Activated CD4-positive, alpha-beta memory T cell treated with anti-CD3 and anti-CD28 coated beads for 36 hours (primary cell): ENCODE measurements at regions not wholly inside any gene's neighbourhood (a gene's known extent, or its start where the extent isn't known, plus 50 kb on each side); places are given as distances from the start of the nearest gene placed in this dataset.

Source experiments
- CTCF ChIA-PET: fragments of 350-600 bp; sonication (Branson Sonifier 250); formaldehyde crosslinking; loops from one replicate; lab custom pipeline; 2021; ENCODE audit warnings: antibody characterized with exemption, inconsistent platforms; lab: Charles Lee
- POLR2A ChIA-PET: fragments of 350-600 bp; sonication (Branson Sonifier 250); formaldehyde crosslinking; loops from one replicate; lab custom pipeline; 2021; ENCODE audit warnings: antibody characterized with exemption; lab: Charles Lee
- DNase-seq: peaks from one replicate; pipeline ENCODE4 v3.0.0-alpha.2; 2020
- H3K27ac Mint-ChIP-seq: one replicate; pipeline ENCODE4 v1.8.0; 2021; ENCODE audit warnings: mixed read lengths
- H3K27me3 Mint-ChIP-seq: one replicate; pipeline ENCODE4 v1.8.0; 2021; ENCODE audit warnings: mixed read lengths
- H3K36me3 Mint-ChIP-seq: one replicate; pipeline ENCODE4 v1.8.0; 2021; ENCODE audit warnings: mixed read lengths
- H3K4me1 Mint-ChIP-seq: one replicate; pipeline ENCODE4 v1.8.0; 2021; ENCODE audit warnings: low read depth, mixed read lengths
- H3K4me3 Mint-ChIP-seq: one replicate; pipeline ENCODE4 v1.8.0; 2021; ENCODE audit warnings: mild to moderate bottlenecking, mixed read lengths
- H3K9me3 Mint-ChIP-seq: one replicate; pipeline ENCODE4 v1.8.0; 2021; ENCODE audit warnings: mixed read lengths
- intact Hi-C: fragments of 100-400 bp; cut with micrococcal nuclease; formaldehyde crosslinking; loops from one replicate; pipeline ENCODE4 v1.15.1; 2023

GRCh38 chr13:70835371-70835770, 727.1 kb upstream of the KLHL1 start:
- ChIA-PET POLR2A (no interaction called here), CTCF (no interaction called here)
- Mint-ChIP-seq H3K4me1 (no peaks in the 10 kb centered on the region), H3K9me3 (peaks cover 6% of the 10 kb centered on the region), H3K4me3 (no peak overlapping the region), H3K36me3 (no peaks in the 10 kb centered on the region), H3K27ac (no peak overlapping the region), H3K27me3 (no peaks in the 10 kb centered on the region)
- no peak for DNase-seq
- intact Hi-C loops: no loop called here

GRCh38 chr13:70829748-70830147, 721.5 kb upstream of the KLHL1 start:
- intact Hi-C loops: no loop called here
- no peaks in the 10 kb centered on the region for H3K36me3 Mint-ChIP-seq
- CTCF ChIA-PET: no interaction called here
- no peak overlapping the region for H3K4me3 Mint-ChIP-seq
- H3K9me3 Mint-ChIP-seq: peaks cover 5% of the 10 kb centered on the region
- H3K27me3 Mint-ChIP-seq: no peaks in the 10 kb centered on the region
- no peak for DNase-seq
- no peak overlapping the region for H3K27ac Mint-ChIP-seq
- POLR2A ChIA-PET: no interaction called here
- no peaks in the 10 kb centered on the region for H3K4me1 Mint-ChIP-seq

DNA sequence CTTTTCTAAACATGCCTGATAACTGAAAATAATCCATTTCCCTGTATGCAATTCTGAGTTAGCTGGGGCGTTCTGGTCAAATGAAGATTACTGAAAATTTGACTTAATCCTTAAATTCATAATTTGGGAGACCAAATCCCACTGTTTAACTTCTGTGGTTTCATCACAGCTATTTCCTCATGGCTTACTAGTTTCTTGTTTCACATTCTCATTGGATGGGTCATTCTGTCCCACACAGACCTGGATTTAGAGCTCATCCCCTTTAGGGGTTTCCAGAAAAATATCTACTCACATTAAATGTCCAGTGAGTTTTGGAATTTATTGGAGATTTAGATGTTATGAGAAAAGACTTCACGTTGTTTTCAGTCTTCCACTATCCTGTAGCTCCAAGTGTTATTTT, 709.3 kb upstream of the KLHL1 start:
- CTCF ChIA-PET: no interaction called here
- no peak overlapping the region for H3K27ac Mint-ChIP-seq
- no peaks in the 10 kb centered on the region for H3K36me3 Mint-ChIP-seq
- POLR2A ChIA-PET: no interaction called here
- intact Hi-C loops: no loop called here
- peaks cover 6% of the 10 kb centered on the region for H3K9me3 Mint-ChIP-seq
- H3K4me1 Mint-ChIP-seq: no peaks in the 10 kb centered on the region
- H3K27me3 Mint-ChIP-seq: no peaks in the 10 kb centered on the region
- no peak for DNase-seq
- no peak overlapping the region for H3K4me3 Mint-ChIP-seq

DNA sequence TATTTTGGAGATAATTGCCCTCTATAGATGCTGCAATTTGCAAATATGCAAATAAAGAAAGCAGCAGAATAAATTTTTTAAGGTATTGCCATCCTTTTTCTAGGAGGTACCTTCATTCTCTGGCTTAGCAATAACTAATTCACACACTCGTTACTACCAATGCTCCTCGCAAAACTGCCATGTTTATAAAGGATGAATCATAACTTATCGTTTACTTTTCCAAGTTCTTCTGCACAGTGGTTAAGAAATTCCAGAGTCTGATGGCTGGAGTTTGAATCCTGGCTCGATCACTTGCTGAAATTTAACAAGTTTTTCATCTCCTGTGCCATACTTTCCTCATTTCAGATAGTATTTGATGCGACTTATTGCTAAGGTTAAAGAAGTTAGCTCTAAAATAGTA, 708.6 kb upstream of the KLHL1 start:
- ChIA-PET POLR2A (no interaction called here), CTCF (no interaction called here)
- Mint-ChIP-seq H3K27me3 (no peaks in the 10 kb centered on the region), H3K4me1 (no peaks in the 10 kb centered on the region), H3K4me3 (no peak overlapping the region), H3K9me3 (peaks cover 6% of the 10 kb centered on the region), H3K27ac (no peak overlapping the region), H3K36me3 (no peaks in the 10 kb centered on the region)
- no peak for DNase-seq
- intact Hi-C loops: no loop called here

DNA sequence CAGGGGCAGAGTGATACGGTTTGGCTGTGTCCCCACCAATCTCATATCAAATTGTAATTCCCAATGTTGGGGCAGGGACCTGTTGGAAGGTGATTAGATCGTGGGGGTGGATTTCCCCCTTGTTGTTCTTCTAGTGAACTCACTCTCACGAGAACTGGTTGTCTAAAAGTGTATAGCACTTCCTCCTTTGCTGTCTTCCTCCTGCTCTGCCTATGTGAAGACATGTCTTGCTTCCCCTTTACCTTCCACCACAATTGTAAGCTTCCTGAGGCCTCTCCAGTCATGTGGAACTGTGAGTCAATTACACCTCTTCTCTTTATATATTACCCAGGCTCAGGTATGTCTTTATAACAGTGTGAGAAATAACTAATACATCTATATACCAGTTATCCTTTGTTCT, 706.4 kb upstream of the KLHL1 start:
- peaks cover 10% of the 10 kb centered on the region for H3K9me3 Mint-ChIP-seq
- no peaks in the 10 kb centered on the region for H3K4me1 Mint-ChIP-seq
- ChIA-PET POLR2A (no interaction called here), CTCF (no interaction called here)
- no peak overlapping the region for H3K4me3 Mint-ChIP-seq
- H3K27me3 Mint-ChIP-seq: no peaks in the 10 kb centered on the region
- no peaks in the 10 kb centered on the region for H3K36me3 Mint-ChIP-seq
- no peak overlapping the region for H3K27ac Mint-ChIP-seq
- no peak for DNase-seq
- intact Hi-C loops: no loop called here

DNA sequence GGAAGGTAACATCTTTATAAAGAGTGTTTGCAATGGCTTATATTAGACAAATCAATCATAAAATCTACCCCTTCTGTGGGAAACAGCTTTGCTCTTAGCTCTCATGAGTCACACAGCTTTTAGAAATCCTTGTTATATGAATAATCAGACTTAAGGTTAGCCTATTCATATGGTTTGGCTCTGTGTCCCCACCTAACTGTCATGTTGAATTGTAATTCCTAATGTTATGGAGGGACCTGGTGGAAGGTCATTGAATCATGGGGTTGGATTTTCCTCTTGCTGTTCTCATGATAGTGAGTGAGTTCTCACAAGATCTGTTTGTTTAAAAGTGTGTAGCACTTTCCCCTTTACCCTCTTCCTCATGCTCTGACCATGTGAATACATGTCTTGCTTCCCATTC, 704.2 kb upstream of the KLHL1 start:
- Mint-ChIP-seq H3K27me3 (no peaks in the 10 kb centered on the region), H3K4me3 (no peak overlapping the region), H3K4me1 (no peaks in the 10 kb centered on the region), H3K36me3 (no peaks in the 10 kb centered on the region), H3K9me3 (peaks cover 17% of the 10 kb centered on the region), H3K27ac (no peak overlapping the region)
- no peak for DNase-seq
- intact Hi-C loops: no loop called here
- ChIA-PET CTCF (no interaction called here), POLR2A (no interaction called here)

- intact Hi-C loops: no loop called here
- no peaks in the 10 kb centered on the region for H3K4me1 Mint-ChIP-seq
- no peaks in the 10 kb centered on the region for H3K27me3 Mint-ChIP-seq
- H3K27ac Mint-ChIP-seq: no peak overlapping the region
- no peak overlapping the region for H3K4me3 Mint-ChIP-seq
- peaks cover 21% of the 10 kb centered on the region for H3K9me3 Mint-ChIP-seq
- ChIA-PET POLR2A (no interaction called here), CTCF (no interaction called here)
- no peaks in the 10 kb centered on the region for H3K36me3 Mint-ChIP-seq
- DNase-seq: no peak
Observed at GRCh38 chr13:70809588-70809987, 701.3 kb upstream of the KLHL1 start.

DNA sequence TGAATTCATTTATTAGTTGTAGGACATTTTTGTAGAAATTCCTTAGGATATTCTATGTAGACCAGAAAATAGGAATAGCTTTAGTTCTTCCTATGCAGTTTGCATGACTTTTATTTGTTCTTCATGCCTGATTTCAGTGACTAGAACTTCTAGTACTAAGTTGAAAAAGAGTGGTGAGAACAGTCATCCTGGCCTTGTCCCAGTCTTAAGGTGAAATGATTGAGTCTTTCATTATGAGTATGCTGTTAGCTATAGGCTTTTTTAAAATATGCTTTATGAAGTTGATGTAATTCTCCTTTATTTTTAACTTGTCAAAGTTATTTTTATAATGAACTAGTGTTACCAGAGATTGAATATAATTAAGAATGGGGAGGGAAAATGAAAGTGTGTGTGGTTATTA, 690.1 kb upstream of the KLHL1 start:
- intact Hi-C loops: no loop called here
- no peaks in the 10 kb centered on the region for H3K9me3 Mint-ChIP-seq
- H3K36me3 Mint-ChIP-seq: no peaks in the 10 kb centered on the region
- no peak overlapping the region for H3K4me3 Mint-ChIP-seq
- H3K27me3 Mint-ChIP-seq: no peaks in the 10 kb centered on the region
- POLR2A ChIA-PET: no interaction called here
- H3K27ac Mint-ChIP-seq: no peak overlapping the region
- no peak for DNase-seq
- no peaks in the 10 kb centered on the region for H3K4me1 Mint-ChIP-seq
- CTCF ChIA-PET: no interaction called here

GRCh38 chr13:70795484-70795883, 687.2 kb upstream of the KLHL1 start:
- no peaks in the 10 kb centered on the region for H3K4me1 Mint-ChIP-seq
- DNase-seq: no peak
- no peaks in the 10 kb centered on the region for H3K9me3 Mint-ChIP-seq
- ChIA-PET CTCF (no interaction called here), POLR2A (no interaction called here)
- no peak overlapping the region for H3K4me3 Mint-ChIP-seq
- H3K27me3 Mint-ChIP-seq: no peaks in the 10 kb centered on the region
- intact Hi-C loops: no loop called here
- H3K27ac Mint-ChIP-seq: no peak overlapping the region
- no peaks in the 10 kb centered on the region for H3K36me3 Mint-ChIP-seq

GRCh38 chr13:70792121-70792520, 683.9 kb upstream of the KLHL1 start:
- Mint-ChIP-seq H3K36me3 (no peaks in the 10 kb centered on the region), H3K9me3 (no peaks in the 10 kb centered on the region), H3K27ac (no peak overlapping the region), H3K4me3 (no peak overlapping the region), H3K27me3 (no peaks in the 10 kb centered on the region), H3K4me1 (no peaks in the 10 kb centered on the region)
- intact Hi-C loops: no loop called here
- ChIA-PET POLR2A (no interaction called here), CTCF (no interaction called here)
- DNase-seq: no peak

- intact Hi-C loops: no loop called here
- H3K36me3 Mint-ChIP-seq: no peaks in the 10 kb centered on the region
- ChIA-PET POLR2A (no interaction called here), CTCF (no interaction called here)
- H3K9me3 Mint-ChIP-seq: no peaks in the 10 kb centered on the region
- H3K4me3 Mint-ChIP-seq: no peak overlapping the region
- no peaks in the 10 kb centered on the region for H3K27me3 Mint-ChIP-seq
- DNase-seq: no peak
- H3K4me1 Mint-ChIP-seq: no peaks in the 10 kb centered on the region
- H3K27ac Mint-ChIP-seq: no peak overlapping the region
Observed at GRCh38 chr13:70789751-70790150, 681.5 kb upstream of the KLHL1 start.

- H3K4me3 Mint-ChIP-seq: no peak overlapping the region
- ChIA-PET POLR2A (no interaction called here), CTCF (no interaction called here)
- no peaks in the 10 kb centered on the region for H3K4me1 Mint-ChIP-seq
- intact Hi-C loops: no loop called here
- H3K36me3 Mint-ChIP-seq: no peaks in the 10 kb centered on the region
- H3K9me3 Mint-ChIP-seq: no peaks in the 10 kb centered on the region
- no peak for DNase-seq
- H3K27me3 Mint-ChIP-seq: no peaks in the 10 kb centered on the region
- H3K27ac Mint-ChIP-seq: no peak overlapping the region
Observed at GRCh38 chr13:70788074-70788473, 679.8 kb upstream of the KLHL1 start.

GRCh38 chr13:70784207-70784989, 676.1 kb upstream of the KLHL1 start:
- no peaks in the 10 kb centered on the region for H3K4me1 Mint-ChIP-seq
- no peak for DNase-seq
- intact Hi-C loops: no loop called here
- no peak overlapping the region for H3K27ac Mint-ChIP-seq
- no peaks in the 10 kb centered on the region for H3K27me3 Mint-ChIP-seq
- CTCF ChIA-PET: no interaction called here
- no peak overlapping the region for H3K4me3 Mint-ChIP-seq
- no peaks in the 10 kb centered on the region for H3K9me3 Mint-ChIP-seq
- H3K36me3 Mint-ChIP-seq: no peaks in the 10 kb centered on the region
- POLR2A ChIA-PET: no interaction called here
